GM23338 (cell line): ENCODE measurements at regions not wholly inside any gene's neighbourhood (a gene's known extent, or its start where the extent isn't known, plus 50 kb on each side); places are given as distances from the start of the nearest gene placed in this dataset.

Source experiments
- ATAC-seq: fragments of 200-7000 bp; cut with Tn5 transposase; 3 replicates; pipeline ENCODE4 v1.9.1; 2020
- DNase-seq: peaks from one replicate; pipeline ENCODE4 v3.0.0-alpha.2; 2015; ENCODE audit warnings: low spot score
- H2AFZ ChIP-seq: fragments of 200-600 bp; sonication (generic); 2 replicates; pipeline ENCODE4 v1.8.0; 2016; ENCODE audit warnings: antibody characterized with exemption, mild to moderate bottlenecking, moderate library complexity
- H3F3A ChIP-seq: fragments of 200-600 bp; sonication (generic); replicated peaks from 2 replicates; pipeline ENCODE4 v1.8.0; 2017; ENCODE audit warnings: antibody characterized with exemption, mixed run types, low read depth
- H3K27ac ChIP-seq: fragments of 200-600 bp; sonication (generic); 2 replicates; pipeline ENCODE4 v1.6.1; 2016; ENCODE audit warnings: low read depth
- H3K27me3 ChIP-seq: fragments of 200-600 bp; sonication (generic); 2 replicates; pipeline ENCODE4 v1.8.0; 2016; ENCODE audit warnings: mild to moderate bottlenecking, mixed run types, moderate library complexity; ENCODE audit not compliant: insufficient read depth
- H3K36me3 ChIP-seq: fragments of 200-600 bp; sonication (generic); 2 replicates; pipeline ENCODE4 v1.8.0; 2016; ENCODE audit warnings: mild to moderate bottlenecking; ENCODE audit not compliant: insufficient read depth
- H3K4me1 ChIP-seq: fragments of 200-600 bp; sonication (generic); 2 replicates; pipeline ENCODE4 v1.8.0; 2016; ENCODE audit warnings: mild to moderate bottlenecking, moderate library complexity; ENCODE audit not compliant: insufficient read depth
- H3K4me2 ChIP-seq: fragments of 200-600 bp; sonication (generic); 2 replicates; pipeline ENCODE4 v1.7.1; 2017; ENCODE audit warnings: mixed run types
- H3K4me3 ChIP-seq: fragments of 200-600 bp; sonication (generic); 2 replicates; pipeline ENCODE4 v1.6.1; 2016; ENCODE audit warnings: mixed run types
- H3K79me2 ChIP-seq: fragments of 200-600 bp; sonication (generic); replicated peaks from 2 replicates; pipeline ENCODE4 v1.8.0; 2017; ENCODE audit warnings: mild to moderate bottlenecking; ENCODE audit not compliant: insufficient read depth
- H3K9me2 ChIP-seq: fragments of 200-600 bp; sonication (generic); 2 replicates; pipeline ENCODE4 v1.8.0; 2017; ENCODE audit not compliant: insufficient read depth
- H4K20me1 ChIP-seq: fragments of 200-600 bp; sonication (generic); replicated peaks from 2 replicates; pipeline ENCODE4 v1.8.0; 2017; ENCODE audit warnings: mild to moderate bottlenecking; ENCODE audit not compliant: insufficient read depth
- H3K27ac Mint-ChIP-seq: 2 replicates; pipeline ENCODE4 v1.8.0; 2020; ENCODE audit warnings: inconsistent platforms, mild to moderate bottlenecking, moderate library complexity, mixed read lengths
- H3K27me3 Mint-ChIP-seq: 3 replicates; pipeline ENCODE4 v1.8.0; 2022; ENCODE audit warnings: low read depth, mild to moderate bottlenecking, moderate library complexity, mixed read lengths, inconsistent platforms; ENCODE audit not compliant: insufficient read depth, poor library complexity
- H3K36me3 Mint-ChIP-seq: 3 replicates; pipeline ENCODE4 v1.8.0; 2021; ENCODE audit warnings: low read depth, mild to moderate bottlenecking, inconsistent platforms, moderate library complexity, mixed read lengths
- H3K4me1 Mint-ChIP-seq: 3 replicates; pipeline ENCODE4 v1.8.0; 2020; ENCODE audit warnings: mild to moderate bottlenecking, inconsistent platforms, mixed read lengths
- H3K4me3 Mint-ChIP-seq: 3 replicates; pipeline ENCODE4 v1.8.0; 2021; ENCODE audit warnings: moderate library complexity, mild to moderate bottlenecking, inconsistent platforms, mixed read lengths
- H3K9me3 Mint-ChIP-seq: 3 replicates; pipeline ENCODE4 v1.8.0; 2020; ENCODE audit warnings: moderate library complexity, mild to moderate bottlenecking, inconsistent platforms, mixed read lengths
- CREB1 ChIP-seq: fragments of 250-450 bp; sonication (Bioruptor Pico); IDR thresholded peaks from 2 replicates; pipeline ENCODE4 v1.5.0; 2020; ENCODE audit warnings: low read depth, mild to moderate bottlenecking, moderate library complexity
- EZH2 ChIP-seq: fragments of 200-600 bp; sonication (generic); IDR thresholded peaks from one replicate; pipeline ENCODE4 v1.8.0; 2017; ENCODE audit warnings: antibody characterized with exemption, mild to moderate bottlenecking, low read depth; ENCODE audit not compliant: unreplicated experiment
- EZH2phosphoT487 ChIP-seq: fragments of 200-600 bp; sonication (generic); IDR thresholded peaks from one replicate; pipeline ENCODE4 v1.8.1; 2018; ENCODE audit warnings: antibody characterized with exemption; ENCODE audit not compliant: unreplicated experiment
- JUNB ChIP-seq: IDR thresholded peaks from one replicate; pipeline ENCODE4 v1.6.1; 2016; ENCODE audit warnings: antibody characterized with exemption; ENCODE audit not compliant: unreplicated experiment
- NANOG ChIP-seq: IDR thresholded peaks from 2 replicates; pipeline ENCODE4 v1.6.1; 2016; ENCODE audit warnings: antibody characterized with exemption, borderline replicate concordance
- POLR2AphosphoS5 ChIP-seq: IDR thresholded peaks from 2 replicates; pipeline ENCODE4 v1.6.1; 2016; ENCODE audit warnings: antibody characterized with exemption, low read depth
- STAT1 ChIP-seq: IDR thresholded peaks from one replicate; pipeline ENCODE4 v1.6.1; 2016; ENCODE audit warnings: antibody characterized with exemption; ENCODE audit not compliant: unreplicated experiment
- ZNF114 ChIP-seq: fragments of 250-450 bp; sonication (Bioruptor Pico); IDR thresholded peaks from 2 replicates; pipeline ENCODE4 v1.5.0; 2020; ENCODE audit warnings: mild to moderate bottlenecking, moderate library complexity
- ZNF331 ChIP-seq: fragments of 250-450 bp; sonication (Bioruptor Pico); IDR thresholded peaks from 2 replicates; pipeline ENCODE4 v1.5.0; 2020; ENCODE audit warnings: low read depth, mild to moderate bottlenecking, moderate library complexity
- TF ChIP-seq, protein P1 (sequence below), 2 experiments: fragments of 200-600 bp in 1 of 2; sonication (generic) in 1 of 2; conservative IDR thresholded peaks; 2 replicates each; pipeline versions ENCODE4 v1.5.1 to v1.6.1; 2016 to 2017; ENCODE audit warnings: antibody characterized with exemption in 2 of 2, low read depth in 2 of 2, mild to moderate bottlenecking in 2 of 2, moderate library complexity in 1 of 2
- TF ChIP-seq, protein P2 (sequence below): IDR thresholded peaks from one replicate; pipeline ENCODE4 v1.6.1; 2018; ENCODE audit warnings: antibody characterized with exemption; ENCODE audit not compliant: unreplicated experiment
- TF ChIP-seq, protein P3 (sequence below): IDR thresholded peaks from 2 replicates; pipeline ENCODE4 v1.6.1; 2016; ENCODE audit warnings: antibody characterized with exemption
- TF ChIP-seq, protein P4 (sequence below): fragments of 250-450 bp; sonication (Bioruptor Pico); IDR thresholded peaks from 2 replicates; pipeline ENCODE4 v1.5.0; 2020; ENCODE audit warnings: mild to moderate bottlenecking, moderate library complexity

DNA sequence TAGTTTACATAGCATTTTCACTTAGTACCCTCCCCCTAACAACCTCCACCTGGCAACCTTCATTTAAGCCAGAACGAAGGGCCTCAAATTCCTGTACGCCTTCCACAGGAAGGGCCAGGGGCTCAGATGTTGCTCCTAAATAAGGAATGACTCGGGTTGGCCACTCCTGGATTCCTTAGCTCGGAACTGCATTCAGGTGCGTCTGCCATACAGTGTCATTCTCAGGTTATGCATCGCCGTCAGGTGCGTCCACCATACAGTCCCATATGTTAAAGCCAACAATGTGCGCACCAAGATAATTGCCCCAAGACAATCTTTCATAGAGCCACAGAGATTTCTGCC, 53.5 kb upstream of the USP3 start:
- no peak for TF ChIP-seq ZNF331 (CRISPR knock-in tag)
- TF ChIP-seq, protein P1, sequence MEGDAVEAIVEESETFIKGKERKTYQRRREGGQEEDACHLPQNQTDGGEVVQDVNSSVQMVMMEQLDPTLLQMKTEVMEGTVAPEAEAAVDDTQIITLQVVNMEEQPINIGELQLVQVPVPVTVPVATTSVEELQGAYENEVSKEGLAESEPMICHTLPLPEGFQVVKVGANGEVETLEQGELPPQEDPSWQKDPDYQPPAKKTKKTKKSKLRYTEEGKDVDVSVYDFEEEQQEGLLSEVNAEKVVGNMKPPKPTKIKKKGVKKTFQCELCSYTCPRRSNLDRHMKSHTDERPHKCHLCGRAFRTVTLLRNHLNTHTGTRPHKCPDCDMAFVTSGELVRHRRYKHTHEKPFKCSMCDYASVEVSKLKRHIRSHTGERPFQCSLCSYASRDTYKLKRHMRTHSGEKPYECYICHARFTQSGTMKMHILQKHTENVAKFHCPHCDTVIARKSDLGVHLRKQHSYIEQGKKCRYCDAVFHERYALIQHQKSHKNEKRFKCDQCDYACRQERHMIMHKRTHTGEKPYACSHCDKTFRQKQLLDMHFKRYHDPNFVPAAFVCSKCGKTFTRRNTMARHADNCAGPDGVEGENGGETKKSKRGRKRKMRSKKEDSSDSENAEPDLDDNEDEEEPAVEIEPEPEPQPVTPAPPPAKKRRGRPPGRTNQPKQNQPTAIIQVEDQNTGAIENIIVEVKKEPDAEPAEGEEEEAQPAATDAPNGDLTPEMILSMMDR (conservative IDR thresholded peaks at IDR 0.05; ENCODE audit: low read depth in 2 of 2): no peak
- TF ChIP-seq, protein P2, sequence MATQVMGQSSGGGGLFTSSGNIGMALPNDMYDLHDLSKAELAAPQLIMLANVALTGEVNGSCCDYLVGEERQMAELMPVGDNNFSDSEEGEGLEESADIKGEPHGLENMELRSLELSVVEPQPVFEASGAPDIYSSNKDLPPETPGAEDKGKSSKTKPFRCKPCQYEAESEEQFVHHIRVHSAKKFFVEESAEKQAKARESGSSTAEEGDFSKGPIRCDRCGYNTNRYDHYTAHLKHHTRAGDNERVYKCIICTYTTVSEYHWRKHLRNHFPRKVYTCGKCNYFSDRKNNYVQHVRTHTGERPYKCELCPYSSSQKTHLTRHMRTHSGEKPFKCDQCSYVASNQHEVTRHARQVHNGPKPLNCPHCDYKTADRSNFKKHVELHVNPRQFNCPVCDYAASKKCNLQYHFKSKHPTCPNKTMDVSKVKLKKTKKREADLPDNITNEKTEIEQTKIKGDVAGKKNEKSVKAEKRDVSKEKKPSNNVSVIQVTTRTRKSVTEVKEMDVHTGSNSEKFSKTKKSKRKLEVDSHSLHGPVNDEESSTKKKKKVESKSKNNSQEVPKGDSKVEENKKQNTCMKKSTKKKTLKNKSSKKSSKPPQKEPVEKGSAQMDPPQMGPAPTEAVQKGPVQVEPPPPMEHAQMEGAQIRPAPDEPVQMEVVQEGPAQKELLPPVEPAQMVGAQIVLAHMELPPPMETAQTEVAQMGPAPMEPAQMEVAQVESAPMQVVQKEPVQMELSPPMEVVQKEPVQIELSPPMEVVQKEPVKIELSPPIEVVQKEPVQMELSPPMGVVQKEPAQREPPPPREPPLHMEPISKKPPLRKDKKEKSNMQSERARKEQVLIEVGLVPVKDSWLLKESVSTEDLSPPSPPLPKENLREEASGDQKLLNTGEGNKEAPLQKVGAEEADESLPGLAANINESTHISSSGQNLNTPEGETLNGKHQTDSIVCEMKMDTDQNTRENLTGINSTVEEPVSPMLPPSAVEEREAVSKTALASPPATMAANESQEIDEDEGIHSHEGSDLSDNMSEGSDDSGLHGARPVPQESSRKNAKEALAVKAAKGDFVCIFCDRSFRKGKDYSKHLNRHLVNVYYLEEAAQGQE: no peak
- TF ChIP-seq NANOG: no peak
- no peak for TF ChIP-seq ZNF114
- no peak for TF ChIP-seq POLR2AphosphoS5
- TF ChIP-seq, protein P3, sequence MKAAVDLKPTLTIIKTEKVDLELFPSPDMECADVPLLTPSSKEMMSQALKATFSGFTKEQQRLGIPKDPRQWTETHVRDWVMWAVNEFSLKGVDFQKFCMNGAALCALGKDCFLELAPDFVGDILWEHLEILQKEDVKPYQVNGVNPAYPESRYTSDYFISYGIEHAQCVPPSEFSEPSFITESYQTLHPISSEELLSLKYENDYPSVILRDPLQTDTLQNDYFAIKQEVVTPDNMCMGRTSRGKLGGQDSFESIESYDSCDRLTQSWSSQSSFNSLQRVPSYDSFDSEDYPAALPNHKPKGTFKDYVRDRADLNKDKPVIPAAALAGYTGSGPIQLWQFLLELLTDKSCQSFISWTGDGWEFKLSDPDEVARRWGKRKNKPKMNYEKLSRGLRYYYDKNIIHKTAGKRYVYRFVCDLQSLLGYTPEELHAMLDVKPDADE: no peak
- TF ChIP-seq CREB1 (CRISPR knock-in tag): no peak
- TF ChIP-seq STAT1: no peak
- TF ChIP-seq, protein P4, sequence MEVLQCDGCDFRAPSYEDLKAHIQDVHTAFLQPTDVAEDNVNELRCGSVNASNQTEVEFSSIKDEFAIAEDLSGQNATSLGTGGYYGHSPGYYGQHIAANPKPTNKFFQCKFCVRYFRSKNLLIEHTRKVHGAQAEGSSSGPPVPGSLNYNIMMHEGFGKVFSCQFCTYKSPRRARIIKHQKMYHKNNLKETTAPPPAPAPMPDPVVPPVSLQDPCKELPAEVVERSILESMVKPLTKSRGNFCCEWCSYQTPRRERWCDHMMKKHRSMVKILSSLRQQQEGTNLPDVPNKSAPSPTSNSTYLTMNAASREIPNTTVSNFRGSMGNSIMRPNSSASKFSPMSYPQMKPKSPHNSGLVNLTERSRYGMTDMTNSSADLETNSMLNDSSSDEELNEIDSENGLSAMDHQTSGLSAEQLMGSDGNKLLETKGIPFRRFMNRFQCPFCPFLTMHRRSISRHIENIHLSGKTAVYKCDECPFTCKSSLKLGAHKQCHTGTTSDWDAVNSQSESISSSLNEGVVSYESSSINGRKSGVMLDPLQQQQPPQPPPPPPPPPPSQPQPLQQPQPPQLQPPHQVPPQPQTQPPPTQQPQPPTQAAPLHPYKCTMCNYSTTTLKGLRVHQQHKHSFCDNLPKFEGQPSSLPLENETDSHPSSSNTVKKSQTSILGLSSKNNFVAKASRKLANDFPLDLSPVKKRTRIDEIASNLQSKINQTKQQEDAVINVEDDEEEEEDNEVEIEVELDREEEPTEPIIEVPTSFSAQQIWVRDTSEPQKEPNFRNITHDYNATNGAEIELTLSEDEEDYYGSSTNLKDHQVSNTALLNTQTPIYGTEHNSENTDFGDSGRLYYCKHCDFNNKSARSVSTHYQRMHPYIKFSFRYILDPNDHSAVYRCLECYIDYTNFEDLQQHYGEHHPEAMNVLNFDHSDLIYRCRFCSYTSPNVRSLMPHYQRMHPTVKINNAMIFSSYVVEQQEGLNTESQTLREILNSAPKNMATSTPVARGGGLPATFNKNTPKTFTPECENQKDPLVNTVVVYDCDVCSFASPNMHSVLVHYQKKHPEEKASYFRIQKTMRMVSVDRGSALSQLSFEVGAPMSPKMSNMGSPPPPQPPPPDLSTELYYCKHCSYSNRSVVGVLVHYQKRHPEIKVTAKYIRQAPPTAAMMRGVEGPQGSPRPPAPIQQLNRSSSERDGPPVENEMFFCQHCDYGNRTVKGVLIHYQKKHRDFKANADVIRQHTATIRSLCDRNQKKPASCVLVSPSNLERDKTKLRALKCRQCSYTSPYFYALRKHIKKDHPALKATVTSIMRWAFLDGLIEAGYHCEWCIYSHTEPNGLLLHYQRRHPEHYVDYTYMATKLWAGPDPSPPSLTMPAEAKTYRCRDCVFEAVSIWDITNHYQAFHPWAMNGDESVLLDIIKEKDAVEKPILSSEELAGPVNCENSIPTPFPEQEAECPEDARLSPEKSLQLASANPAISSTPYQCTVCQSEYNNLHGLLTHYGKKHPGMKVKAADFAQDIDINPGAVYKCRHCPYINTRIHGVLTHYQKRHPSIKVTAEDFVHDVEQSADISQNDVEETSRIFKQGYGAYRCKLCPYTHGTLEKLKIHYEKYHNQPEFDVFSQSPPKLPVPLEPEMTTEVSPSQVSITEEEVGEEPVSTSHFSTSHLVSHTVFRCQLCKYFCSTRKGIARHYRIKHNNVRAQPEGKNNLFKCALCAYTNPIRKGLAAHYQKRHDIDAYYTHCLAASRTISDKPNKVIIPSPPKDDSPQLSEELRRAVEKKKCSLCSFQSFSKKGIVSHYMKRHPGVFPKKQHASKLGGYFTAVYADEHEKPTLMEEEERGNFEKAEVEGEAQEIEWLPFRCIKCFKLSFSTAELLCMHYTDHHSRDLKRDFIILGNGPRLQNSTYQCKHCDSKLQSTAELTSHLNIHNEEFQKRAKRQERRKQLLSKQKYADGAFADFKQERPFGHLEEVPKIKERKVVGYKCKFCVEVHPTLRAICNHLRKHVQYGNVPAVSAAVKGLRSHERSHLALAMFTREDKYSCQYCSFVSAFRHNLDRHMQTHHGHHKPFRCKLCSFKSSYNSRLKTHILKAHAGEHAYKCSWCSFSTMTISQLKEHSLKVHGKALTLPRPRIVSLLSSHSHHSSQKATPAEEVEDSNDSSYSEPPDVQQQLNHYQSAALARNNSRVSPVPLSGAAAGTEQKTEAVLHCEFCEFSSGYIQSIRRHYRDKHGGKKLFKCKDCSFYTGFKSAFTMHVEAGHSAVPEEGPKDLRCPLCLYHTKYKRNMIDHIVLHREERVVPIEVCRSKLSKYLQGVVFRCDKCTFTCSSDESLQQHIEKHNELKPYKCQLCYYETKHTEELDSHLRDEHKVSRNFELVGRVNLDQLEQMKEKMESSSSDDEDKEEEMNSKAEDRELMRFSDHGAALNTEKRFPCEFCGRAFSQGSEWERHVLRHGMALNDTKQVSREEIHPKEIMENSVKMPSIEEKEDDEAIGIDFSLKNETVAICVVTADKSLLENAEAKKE (CRISPR knock-in tag): no peak
- TF ChIP-seq EZH2phosphoT487: no peak
- no peak for TF ChIP-seq EZH2
- no peak for TF ChIP-seq JUNB
- no peaks in the 10 kb centered on the region for H3K36me3 Mint-ChIP-seq

More for the DNA sequence above, 53.5 kb upstream of the USP3 start:
- Mint-ChIP-seq H3K9me3 (no peaks in the 10 kb centered on the region), H3K4me3 (no peak overlapping the region), H3K4me1 (peaks cover 25% of the 10 kb centered on the region), H3K27ac (no peak overlapping the region), H3K27me3 (peaks cover 5% of the 10 kb centered on the region)
- Histone ChIP-seq H3K4me1 (peaks cover 24% of the 10 kb centered on the region), H3K79me2 (no peaks in the 10 kb centered on the region), H3K4me3 (no peak overlapping the region), H3K27me3 (no peaks in the 10 kb centered on the region), H3F3A (no peaks in the 10 kb centered on the region), H3K36me3 (no peaks in the 10 kb centered on the region), H3K9me2 (no peaks in the 10 kb centered on the region), H4K20me1 (no peaks in the 10 kb centered on the region), H2AFZ (no peak overlapping the region), H3K4me2 (no peak overlapping the region), H3K27ac (no peak overlapping the region)
- ATAC-seq: no peak
- no peak for DNase-seq
